Muscle layer of duodenum (tissue), 2 donors: ENCODE measurements at regions not wholly inside any gene's neighbourhood (a gene's known extent, or its start where the extent isn't known, plus 50 kb on each side); places are given as distances from the start of the nearest gene placed in this dataset.
"Not testable (repeated sequence)": the region's sequence is repeated elsewhere in the genome, so short reads cannot be mapped to it uniquely, and the experiment has no call there.

ENCODE experiments used
- H3K27ac ChIP-seq: one replicate; pipeline ENCODE4 v1.7.0; 2013; ENCODE audit warnings: mild to moderate bottlenecking, low read length
- H3K27me3 ChIP-seq: one replicate; pipeline ENCODE4 v1.7.0; 2013; ENCODE audit warnings: low read depth, mild to moderate bottlenecking, control low read depth, low read length
- H3K36me3 ChIP-seq, 2 donors: one replicate each; pipeline ENCODE4 v1.7.0; 2013; ENCODE audit warnings: low read length in 2 of 2, control low read depth in 1 of 2, mild to moderate bottlenecking in 1 of 2; ENCODE audit not compliant: insufficient read depth in 2 of 2, control insufficient read depth in 1 of 2
- H3K4me1 ChIP-seq, 2 donors: one replicate each; pipeline ENCODE4 v1.7.0; 2013; ENCODE audit warnings: low read length in 2 of 2, mild to moderate bottlenecking in 2 of 2, control low read depth in 1 of 2, moderate library complexity in 1 of 2; ENCODE audit not compliant: insufficient read depth in 2 of 2, control insufficient read depth in 1 of 2
- H3K4me3 ChIP-seq, 2 donors: one replicate each; pipeline ENCODE4 v1.7.0; 2013; ENCODE audit warnings: low read length in 2 of 2, low read depth in 1 of 2, mild to moderate bottlenecking in 1 of 2
- H3K9me3 ChIP-seq, 2 donors: one replicate each; pipeline ENCODE4 v1.7.0; 2013; ENCODE audit warnings: low read length in 2 of 2, control low read depth in 1 of 2, mild to moderate bottlenecking in 1 of 2; ENCODE audit not compliant: control insufficient read depth in 1 of 2
- donor health status: healthy.

- no peaks in the 10 kb centered on the region for H3K36me3 ChIP-seq
- no peak overlapping the region for H3K4me3 ChIP-seq
- no peaks in the 10 kb centered on the region for H3K9me3 ChIP-seq
- peaks cover 0 to 5% of the 10 kb centered on the region in 2 donors for H3K4me1 ChIP-seq
- H3K27me3 ChIP-seq = no peaks in the 10 kb centered on the region
- H3K27ac ChIP-seq = no peak overlapping the region
These were observed 75.2 kb upstream of the GADD45A start for GRCh38 chr1:67609577-67610341.

GRCh38 chr1:67610450-67610849, 74.6 kb upstream of the GADD45A start:
- Histone ChIP-seq H3K4me1 (peaks cover 0 to 1% of the 10 kb centered on the region in 2 donors), H3K9me3 (no peaks in the 10 kb centered on the region), H3K36me3 (no peaks in the 10 kb centered on the region), H3K27ac (no peak overlapping the region), H3K4me3 (no peak overlapping the region), H3K27me3 (no peaks in the 10 kb centered on the region)

- H3K9me3 ChIP-seq = no peaks in the 10 kb centered on the region
- no peak overlapping the region for H3K27ac ChIP-seq
- no peaks in the 10 kb centered on the region for H3K4me1 ChIP-seq
- no peaks in the 10 kb centered on the region for H3K27me3 ChIP-seq
- H3K36me3 ChIP-seq = no peaks in the 10 kb centered on the region
- no peak overlapping the region for H3K4me3 ChIP-seq
These were observed 73.2 kb upstream of the GADD45A start for GRCh38 chr1:67611846-67612245.

GRCh38 chr1:67612788-67613241, 72.2 kb upstream of the GADD45A start:
- Histone ChIP-seq H3K36me3 (no peaks in the 10 kb centered on the region), H3K27ac (no peak overlapping the region)

GRCh38 chr1:67613479-67613878, 71.5 kb upstream of the GADD45A start:
- H3K27ac ChIP-seq, H3K27me3 ChIP-seq, H3K36me3 ChIP-seq, H3K4me3 ChIP-seq, H3K4me1 ChIP-seq, H3K9me3 ChIP-seq: not testable (repeated sequence)

More at GRCh38 chr1:67612788-67613241, 72.2 kb upstream of the GADD45A start:
- Histone ChIP-seq H3K4me3 (no peak overlapping the region), H3K27me3 (no peaks in the 10 kb centered on the region), H3K4me1 (no peaks in the 10 kb centered on the region), H3K9me3 (no peaks in the 10 kb centered on the region)

- H3K4me3 ChIP-seq = no peak overlapping the region
- H3K9me3 ChIP-seq = no peaks in the 10 kb centered on the region
- no peaks in the 10 kb centered on the region for H3K4me1 ChIP-seq
- no peak overlapping the region for H3K27ac ChIP-seq
- no peaks in the 10 kb centered on the region for H3K27me3 ChIP-seq
- no peaks in the 10 kb centered on the region for H3K36me3 ChIP-seq
These were observed 70.5 kb upstream of the GADD45A start for GRCh38 chr1:67614511-67614934.

GRCh38 chr1:67615886-67616285, 69.1 kb upstream of the GADD45A start:
- no peaks in the 10 kb centered on the region for H3K36me3 ChIP-seq
- no peaks in the 10 kb centered on the region for H3K4me1 ChIP-seq
- H3K9me3 ChIP-seq = no peaks in the 10 kb centered on the region
- H3K27me3 ChIP-seq = no peaks in the 10 kb centered on the region
- no peak overlapping the region for H3K27ac ChIP-seq
- H3K4me3 ChIP-seq = no peak overlapping the region

- no peaks in the 10 kb centered on the region for H3K36me3 ChIP-seq
- H3K27me3 ChIP-seq = no peaks in the 10 kb centered on the region
- no peak overlapping the region for H3K4me3 ChIP-seq
- no peaks in the 10 kb centered on the region for H3K4me1 ChIP-seq
- no peaks in the 10 kb centered on the region for H3K9me3 ChIP-seq
- H3K27ac ChIP-seq = no peak overlapping the region
These were observed 68.5 kb upstream of the GADD45A start for GRCh38 chr1:67616394-67616985.

- peak overlapping the region; percentile 67 for H3K27ac ChIP-seq
- H3K4me1 ChIP-seq = no peaks in the 10 kb centered on the region
These were observed 66.5 kb upstream of the GADD45A start for GRCh38 chr1:67618285-67619018.

GRCh38 chr1:67619080-67619479, 65.9 kb upstream of the GADD45A start:
- Histone ChIP-seq H3K27ac (peak overlapping the region; percentile 67), H3K9me3 (no peaks in the 10 kb centered on the region), H3K4me3 (no peak overlapping the region), H3K36me3 (no peaks in the 10 kb centered on the region), H3K27me3 (no peaks in the 10 kb centered on the region), H3K4me1 (no peaks in the 10 kb centered on the region)

More at GRCh38 chr1:67618285-67619018, 66.5 kb upstream of the GADD45A start:
- H3K27me3 ChIP-seq = no peaks in the 10 kb centered on the region
- H3K36me3 ChIP-seq = no peaks in the 10 kb centered on the region
- H3K9me3 ChIP-seq = no peaks in the 10 kb centered on the region
- H3K4me3 ChIP-seq = peak overlapping the region in 1 of 2 donors; percentile 17

GRCh38 chr1:67623906-67624305, 61.1 kb upstream of the GADD45A start:
- H3K4me1 ChIP-seq = no peaks in the 10 kb centered on the region
- no peaks in the 10 kb centered on the region for H3K36me3 ChIP-seq
- H3K9me3 ChIP-seq = no peaks in the 10 kb centered on the region
- no peaks in the 10 kb centered on the region for H3K27me3 ChIP-seq
- H3K27ac ChIP-seq = no peak overlapping the region
- H3K4me3 ChIP-seq = no peak overlapping the region
